ENCODE measurements at regions not wholly inside any gene's neighbourhood (a gene's known extent, or its start where the extent isn't known, plus 50 kb on each side); places are given as distances from the start of the nearest gene placed in this dataset.
"Not testable (repeated sequence)": the region's sequence is repeated elsewhere in the genome, so short reads cannot be mapped to it uniquely, and the experiment has no call there.

- not testable (repeated sequence) for DNase-seq (ENCODE audit: low read depth, low spot score)
Measured at GRCh38 chr14:48266201-48266600, 590.8 kb upstream of the MDGA2 start.

- no peak for DNase-seq (ENCODE audit: low read depth, low spot score)
Measured at GRCh38 chr14:48261436-48261835, 586.0 kb upstream of the MDGA2 start.

GRCh38 chr14:48260394-48261295, 585.2 kb upstream of the MDGA2 start:
- not testable (repeated sequence) for DNase-seq (ENCODE audit: low read depth, low spot score)

- DNase-seq (ENCODE audit: low read depth, low spot score): not testable (repeated sequence)
Measured at GRCh38 chr14:48259876-48260275, 584.5 kb upstream of the MDGA2 start.

GRCh38 chr14:48259232-48259631, 583.8 kb upstream of the MDGA2 start:
- DNase-seq (ENCODE audit: low read depth, low spot score): not testable (repeated sequence)

GRCh38 chr14:48258703-48259102, 583.3 kb upstream of the MDGA2 start:
- not testable (repeated sequence) for DNase-seq (ENCODE audit: low read depth, low spot score)

- no peak for DNase-seq (ENCODE audit: low read depth, low spot score)
Measured at GRCh38 chr14:48253020-48253419, 577.6 kb upstream of the MDGA2 start.

GRCh38 chr14:48251290-48251689, 575.9 kb upstream of the MDGA2 start:
- DNase-seq (ENCODE audit: low read depth, low spot score): no peak

- DNase-seq (ENCODE audit: low read depth, low spot score): no peak
Measured at GRCh38 chr14:48250575-48250974, 575.2 kb upstream of the MDGA2 start.

GRCh38 chr14:48247977-48248376, 572.6 kb upstream of the MDGA2 start:
- DNase-seq (ENCODE audit: low read depth, low spot score): no peak

- DNase-seq (ENCODE audit: low read depth, low spot score): no peak
Measured at GRCh38 chr14:48243900-48244299, 568.5 kb upstream of the MDGA2 start.

- no peak for DNase-seq (ENCODE audit: low read depth, low spot score)
Measured at GRCh38 chr14:48229091-48229490, 553.7 kb upstream of the MDGA2 start.

GRCh38 chr14:48193893-48194292, 518.5 kb upstream of the MDGA2 start:
- DNase-seq (ENCODE audit: low read depth, low spot score): no peak

GRCh38 chr14:48149624-48150023, 474.2 kb upstream of the MDGA2 start:
- not testable (repeated sequence) for DNase-seq (ENCODE audit: low read depth, low spot score)

- DNase-seq (ENCODE audit: low read depth, low spot score): no peak
Measured at GRCh38 chr14:48140804-48141203, 465.4 kb upstream of the MDGA2 start.

- no peak for DNase-seq (ENCODE audit: low read depth, low spot score)
Measured at GRCh38 chr14:48129472-48129871, 454.1 kb upstream of the MDGA2 start.

- no peak for DNase-seq (ENCODE audit: low read depth, low spot score)
Measured at GRCh38 chr14:48127674-48128073, 452.3 kb upstream of the MDGA2 start.

- DNase-seq (ENCODE audit: low read depth, low spot score): no peak
Measured at GRCh38 chr14:48125654-48126053, 450.2 kb upstream of the MDGA2 start.

- DNase-seq (ENCODE audit: low read depth, low spot score): no peak
Measured at GRCh38 chr14:48113713-48114112, 438.3 kb upstream of the MDGA2 start.

- DNase-seq (ENCODE audit: low read depth, low spot score): no peak
Measured at GRCh38 chr14:48111151-48111550, 435.7 kb upstream of the MDGA2 start.

- no peak for DNase-seq (ENCODE audit: low read depth, low spot score)
Measured at GRCh38 chr14:48107646-48108045, 432.2 kb upstream of the MDGA2 start.

- DNase-seq (ENCODE audit: low read depth, low spot score): no peak
Measured at GRCh38 chr14:48096897-48097296, 421.5 kb upstream of the MDGA2 start.

GRCh38 chr14:48086516-48086915, 411.1 kb upstream of the MDGA2 start:
- DNase-seq (ENCODE audit: low read depth, low spot score): no peak

All from activated CD4-positive, CD25-positive, alpha-beta regulatory T cell treated with anti-CD3 and anti-CD28 coated beads, Interleukin-2, amount 50 U/mL, for 16 hours (primary cell).